ENCODE measurements at regions not wholly inside any gene's neighbourhood (a gene's known extent, or its start where the extent isn't known, plus 50 kb on each side); places are given as distances from the start of the nearest gene placed in this dataset.

GRCh38 chr16:51009813-51010212, 141.3 kb downstream of the SALL1 start:
- no peak overlapping the region for H3K4me3 ChIP-seq
- intact Hi-C loops (cut with DNase I) = no loop called here
- no peaks in the 10 kb centered on the region for H3K36me3 ChIP-seq
- no peaks in the 10 kb centered on the region for H3K4me1 ChIP-seq
- no peak overlapping the region for H3K27ac ChIP-seq
- H3K27me3 ChIP-seq = no peaks in the 10 kb centered on the region
- ATAC-seq (no peak), DNase-seq (no peak)
- no peaks in the 10 kb centered on the region for H3K9me3 ChIP-seq
- TF ChIP-seq CTCF (IDR thresholded peaks at IDR 0.05) = no peak

GRCh38 chr16:51009359-51009758, 141.7 kb downstream of the SALL1 start:
- TF ChIP-seq CTCF (IDR thresholded peaks at IDR 0.05) = no peak
- Histone ChIP-seq H3K4me3 (no peak overlapping the region), H3K9me3 (no peaks in the 10 kb centered on the region), H3K4me1 (no peaks in the 10 kb centered on the region), H3K27me3 (no peaks in the 10 kb centered on the region), H3K36me3 (no peaks in the 10 kb centered on the region), H3K27ac (no peak overlapping the region)
- DNase-seq (no peak), ATAC-seq (no peak)
- intact Hi-C loops (cut with DNase I) = no loop called here

DNA sequence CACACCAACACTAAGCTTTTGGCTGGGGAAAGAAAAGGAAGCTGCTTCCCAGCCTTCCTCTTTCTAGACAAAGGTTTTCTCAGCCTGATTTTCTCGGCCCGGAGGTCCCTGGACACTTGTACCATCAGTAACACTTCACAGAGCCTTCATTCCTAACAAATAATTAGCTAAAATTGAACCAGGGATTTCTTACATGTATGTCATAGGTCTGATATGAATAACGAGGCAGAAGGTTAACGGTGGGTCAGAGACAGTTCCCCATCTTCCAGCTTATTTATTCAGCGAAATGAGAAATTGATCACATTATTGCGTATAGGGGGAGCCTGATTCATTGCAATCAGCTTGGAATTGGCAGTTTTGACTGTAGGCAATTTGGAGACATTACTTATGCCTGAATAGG, 142.5 kb downstream of the SALL1 start:
- no peaks in the 10 kb centered on the region for H3K36me3 ChIP-seq
- no peak for DNase-seq
- no peak overlapping the region for H3K4me3 ChIP-seq
- intact Hi-C loops (cut with DNase I) = no loop called here
- H3K9me3 ChIP-seq = no peaks in the 10 kb centered on the region
- no peak overlapping the region for H3K27ac ChIP-seq
- no peaks in the 10 kb centered on the region for H3K4me1 ChIP-seq
- no peak for ATAC-seq
- no peaks in the 10 kb centered on the region for H3K27me3 ChIP-seq
- TF ChIP-seq CTCF (IDR thresholded peaks at IDR 0.05) = no peak

- H3K4me1 ChIP-seq = no peaks in the 10 kb centered on the region
- DNase-seq (no peak), ATAC-seq (no peak)
- no peaks in the 10 kb centered on the region for H3K27me3 ChIP-seq
- H3K9me3 ChIP-seq = no peaks in the 10 kb centered on the region
- H3K36me3 ChIP-seq = no peaks in the 10 kb centered on the region
- no peak overlapping the region for H3K4me3 ChIP-seq
- no peak for TF ChIP-seq CTCF (IDR thresholded peaks at IDR 0.05)
- intact Hi-C loops (cut with DNase I) = no loop called here
- no peak overlapping the region for H3K27ac ChIP-seq
Observed at GRCh38 chr16:51008037-51008436, 143.0 kb downstream of the SALL1 start.

DNA sequence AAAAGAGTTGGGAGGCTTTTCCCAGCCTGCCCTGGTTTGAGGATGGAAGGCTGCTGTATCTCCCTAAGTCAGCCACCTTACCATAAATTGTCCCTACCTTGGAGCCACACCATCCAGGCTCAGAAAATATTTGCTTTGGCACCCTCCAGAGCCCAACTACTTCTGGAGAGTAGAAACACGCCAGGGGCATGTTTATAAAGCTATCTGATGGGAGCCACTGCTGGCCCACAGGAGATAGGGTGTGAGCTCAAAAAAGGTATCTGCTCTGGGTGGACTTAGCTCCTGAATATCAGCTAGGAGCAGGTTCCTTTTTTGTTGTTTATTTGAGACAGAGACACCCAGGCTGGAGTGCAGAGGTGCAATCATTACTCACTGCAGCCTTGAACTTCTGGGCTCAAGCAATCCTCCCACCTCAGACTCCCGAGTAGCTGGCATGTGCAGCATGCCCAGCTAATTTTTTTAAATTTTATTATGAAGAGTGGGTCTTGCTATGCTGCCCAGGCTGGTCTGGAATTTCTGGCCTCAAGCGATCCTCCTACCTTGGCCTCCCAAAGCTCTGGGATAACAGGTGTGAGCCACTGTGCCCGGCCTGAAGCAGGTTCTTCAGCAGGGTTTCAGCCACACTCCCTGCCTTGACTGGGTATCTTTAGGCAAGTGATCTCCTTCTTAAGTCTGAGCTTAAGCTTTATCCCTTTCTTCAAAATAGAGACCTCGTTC, 147.1 kb downstream of the SALL1 start:
- no peaks in the 10 kb centered on the region for H3K9me3 ChIP-seq
- ATAC-seq (no peak), DNase-seq (no peak)
- H3K36me3 ChIP-seq = no peaks in the 10 kb centered on the region
- H3K4me1 ChIP-seq = no peaks in the 10 kb centered on the region
- no peak for TF ChIP-seq CTCF (IDR thresholded peaks at IDR 0.05)
- H3K4me3 ChIP-seq = no peak overlapping the region
- no peak overlapping the region for H3K27ac ChIP-seq
- H3K27me3 ChIP-seq = no peaks in the 10 kb centered on the region
- intact Hi-C loops (cut with DNase I) = no loop called here
